ENCODE measurements at regions not wholly inside any gene's neighbourhood (a gene's known extent, or its start where the extent isn't known, plus 50 kb on each side); places are given as distances from the start of the nearest gene placed in this dataset.

- ChIA-PET POLR2A (interaction anchor here (1.3 kb wide), 1 partner anchor 26 kb away, joined by 3 read pairs; no protein-coding TSS in a partner anchor), CTCF (interaction anchor here (0.9 to 1.0 kb wide), 2 partner anchors 8 to 72 kb away, joined by 3 read pairs; no protein-coding TSS in a partner anchor)
- WGBS (ENCODE audit: missing lambda C conversion rate): 91% methylated on average over 8 of the region's 8 CpGs
- H3K4me1 ChIP-seq: peaks cover 31% of the 10 kb centered on the region
- FAIRE-seq (no peak), ATAC-seq (no peak), DNase-seq (ENCODE audit: low read depth in 1 of 2, low spot score in 1 of 2) (no peak)
- H3K4me2 ChIP-seq: no peak overlapping the region
- H3K27ac ChIP-seq: peak overlapping the region; percentile 31 to 63; a peak in 4 of 6 replicates
- TF ChIP-seq CEBPB (IDR thresholded peaks at IDR 0.05) (no peak), ELK1 (IDR thresholded peaks at IDR 0.05; ENCODE audit: low read depth, low read length) (no peak), FOXS1 (CRISPR knock-in tag; IDR thresholded peaks at IDR 0.05) (no peak), HMGXB4 (CRISPR knock-in tag; IDR thresholded peaks at IDR 0.05; ENCODE audit: borderline replicate concordance) (no peak), KDM5A (IDR thresholded peaks at IDR 0.05) (no peak), GATA3 (IDR thresholded peaks at IDR 0.05; ENCODE audit: borderline replicate concordance) (no peak)
- no peaks in the 10 kb centered on the region; the same call in 2 of the 3 replicates for H3K9me3 ChIP-seq
- no peak overlapping the region for H3K4me3 ChIP-seq
These were observed 76.3 kb upstream of the ZNF469 start for GRCh38 chr16:88306411-88306810.

- Histone ChIP-seq H3K4me2 (no peak overlapping the region), H3K4me3 (no peak overlapping the region), H3K27ac (peak overlapping the region in 1 of 2 experiments; percentile 24; a peak in 3 of 6 replicates), H3K4me1 (peaks cover 31% of the 10 kb centered on the region), H3K9me3 (peaks cover 3% of the 10 kb centered on the region; the same call in 2 of the 3 replicates)
- TF ChIP-seq GATA3 (IDR thresholded peaks at IDR 0.05; ENCODE audit: borderline replicate concordance) (no peak), HEYL (CRISPR knock-in tag; IDR thresholded peaks at IDR 0.05) (no peak), ZNF302 (CRISPR knock-in tag; IDR thresholded peaks at IDR 0.05) (no peak), KDM5A (IDR thresholded peaks at IDR 0.05) (no peak), MAFK (IDR thresholded peaks at IDR 0.05; ENCODE audit: partially characterized antibody) (no peak)
- no peak for DNase-seq (ENCODE audit: low read depth in 1 of 2, low spot score in 1 of 2)
- WGBS (ENCODE audit: missing lambda C conversion rate): 81% methylated on average over 6 of the region's 6 CpGs
- FAIRE-seq: no peak
- ATAC-seq: no peak
- ChIA-PET POLR2A (interaction anchor here (1.3 kb wide), 1 partner anchor 25 kb away, joined by 3 read pairs; no protein-coding TSS in a partner anchor), CTCF (interaction anchor here (0.9 to 1.0 kb wide), 2 partner anchors 8 to 71 kb away, joined by 3 read pairs; no protein-coding TSS in a partner anchor)
These were observed 75.8 kb upstream of the ZNF469 start for GRCh38 chr16:88306860-88307545.

GRCh38 chr16:88308441-88309173 lies 74.2 kb upstream of the ZNF469 start:
- TF ChIP-seq CBX2 (IDR thresholded peaks at IDR 0.05; ENCODE audit: borderline replicate concordance, low read depth) (no peak), RAD21 (conservative IDR thresholded peaks at IDR 0.05 in 1 of 2, IDR thresholded peaks at IDR 0.05 in 1 of 2) (0 out of 5 replicates have a peak, but pooled peaks of 1 of the 2 experiments have one; percentile 3)
- Histone ChIP-seq H3K4me3 (no peak overlapping the region), H3K27ac (peak overlapping the region in 1 of 2 experiments; percentile 69; a peak in 3 of 6 replicates), H3K4me2 (no peak overlapping the region), H3K4me1 (peaks cover 31% of the 10 kb centered on the region), H3K9me3 (peaks cover 11% of the 10 kb centered on the region; the same call in 2 of the 3 replicates)
- ChIA-PET CTCF (no interaction called here), POLR2A (no interaction called here)
- FAIRE-seq: no peak
- DNase-seq (ENCODE audit: low read depth in 1 of 2, low spot score in 1 of 2): no peak
- ATAC-seq: no peak
- WGBS (ENCODE audit: missing lambda C conversion rate): 87% methylated on average over 5 of the region's 5 CpGs

GRCh38 chr16:88309174-88309907 lies 73.4 kb upstream of the ZNF469 start:
- ChIA-PET POLR2A (no interaction called here), CTCF (interaction anchor here (1.6 kb wide), 1 partner anchor 75 kb away, joined by 3 read pairs; no protein-coding TSS in a partner anchor)
- 94% methylated on average over 11 of the region's 17 CpGs for WGBS (ENCODE audit: missing lambda C conversion rate)
- FAIRE-seq: no peak
- no peak for DNase-seq (ENCODE audit: low read depth in 1 of 2, low spot score in 1 of 2)
- peaks cover 11% of the 10 kb centered on the region; the same call in 2 of the 3 replicates for H3K9me3 ChIP-seq
- peak overlapping the region; percentile 37 to 69; a peak in 3 of 6 replicates for H3K27ac ChIP-seq
- H3K4me1 ChIP-seq: peaks cover 24% of the 10 kb centered on the region
- no peak overlapping the region for H3K4me2 ChIP-seq
- H3K4me3 ChIP-seq: no peak overlapping the region
- no peak for ATAC-seq
- TF ChIP-seq PHF8 (IDR thresholded peaks at IDR 0.05; ENCODE audit: borderline replicate concordance, low read depth): no peak
- TF ChIP-seq RCOR1 (IDR thresholded peaks at IDR 0.05; ENCODE audit: low read depth, low read length): no peak
- no peak for TF ChIP-seq POLR2AphosphoS2 (conservative IDR thresholded peaks at IDR 0.05; ENCODE audit: low read length)
- TF ChIP-seq ATOH8 (CRISPR knock-in tag; IDR thresholded peaks at IDR 0.05; ENCODE audit: low read depth): no peak
- TF ChIP-seq RARB (CRISPR knock-in tag; IDR thresholded peaks at IDR 0.05): no peak
- no peak for TF ChIP-seq GATA3 (IDR thresholded peaks at IDR 0.05; ENCODE audit: borderline replicate concordance)
- TF ChIP-seq NPAS2 (CRISPR knock-in tag; IDR thresholded peaks at IDR 0.05; ENCODE audit: borderline replicate concordance): no peak
